GM21360 (cell line): ENCODE measurements at regions not wholly inside any gene's neighbourhood (a gene's known extent, or its start where the extent isn't known, plus 50 kb on each side); places are given as distances from the start of the nearest gene placed in this dataset.
"Not testable (repeated sequence)": the region's sequence is repeated elsewhere in the genome, so short reads cannot be mapped to it uniquely, and the experiment has no call there.

ENCODE experiments used
- ATAC-seq: cut with Tn5 transposase; IDR thresholded peaks from one replicate; pipeline ENCODE4 v1.9.1; 2021; ENCODE audit warnings: mild to moderate bottlenecking, moderate library complexity; ENCODE audit not compliant: unreplicated experiment

DNA sequence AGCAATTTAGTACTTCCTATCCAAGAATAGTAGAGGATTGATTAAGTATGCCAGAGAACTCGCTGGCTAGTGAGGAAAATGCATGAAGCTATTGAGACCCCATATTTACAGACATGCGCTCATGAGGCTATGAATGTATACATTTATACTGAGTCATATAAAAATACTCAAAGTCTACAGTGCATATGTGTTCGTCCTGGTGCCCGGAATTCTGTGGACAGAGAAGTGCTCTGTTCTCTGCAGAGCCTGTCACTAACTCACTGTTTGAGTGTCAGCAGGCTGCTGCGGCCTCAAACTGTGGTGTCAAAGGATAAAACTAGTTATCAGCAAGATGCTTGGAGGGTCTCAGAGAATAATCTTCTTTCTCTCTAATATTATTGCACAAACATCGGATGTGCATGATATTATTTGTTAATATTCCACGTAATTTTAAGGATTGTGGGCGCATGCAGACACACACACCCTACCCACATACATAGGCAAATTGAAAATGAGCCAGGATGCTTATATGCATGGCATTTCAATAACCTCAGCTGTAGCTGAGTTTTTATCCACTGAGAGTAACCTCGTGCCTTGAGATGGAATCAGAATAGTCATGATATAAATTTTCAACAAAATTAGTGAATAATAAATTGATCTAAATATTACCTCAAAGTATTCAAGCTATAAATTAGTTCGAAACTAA, 50.0 kb upstream of the TSC22D2 start:
- no peak for ATAC-seq

DNA sequence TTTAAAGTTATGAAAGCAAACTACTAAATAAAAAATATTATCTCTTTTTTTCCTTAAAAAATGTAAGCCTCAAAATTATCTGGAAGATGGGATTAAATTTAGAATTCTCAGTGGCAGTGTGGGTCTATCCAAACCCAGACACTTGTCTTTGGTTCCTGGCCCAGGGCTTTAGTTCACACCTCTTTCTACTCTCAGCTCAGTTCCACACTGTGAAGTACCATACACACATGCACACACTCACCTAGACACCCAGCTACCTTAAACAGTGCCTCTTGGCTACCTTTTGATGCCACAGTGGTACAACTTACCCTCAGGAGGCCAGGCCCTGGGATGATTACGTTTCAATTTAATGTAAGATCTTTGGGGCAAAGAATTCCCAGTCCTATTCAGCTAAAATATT, 51.0 kb upstream of the TSC22D2 start:
- no peak for ATAC-seq

DNA sequence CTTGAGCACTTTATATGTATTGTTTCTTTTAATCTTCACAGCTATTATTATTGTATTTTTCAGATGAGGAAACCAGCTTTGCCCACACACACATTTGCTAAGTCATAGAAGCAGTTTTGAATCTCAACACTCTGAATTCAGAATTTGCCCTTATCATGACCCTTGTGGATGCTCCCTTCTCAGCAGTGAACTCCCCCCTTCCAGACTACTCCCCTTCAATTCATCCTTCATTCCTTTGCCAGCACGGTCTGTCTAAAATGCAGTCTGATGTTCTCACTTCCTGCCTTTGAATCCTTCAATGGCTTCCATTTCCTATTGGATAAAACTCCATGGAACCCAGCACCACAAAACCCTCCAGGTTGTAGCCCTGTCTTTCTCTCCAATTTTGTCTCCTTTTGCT, 52.5 kb upstream of the TSC22D2 start:
- no peak for ATAC-seq

DNA sequence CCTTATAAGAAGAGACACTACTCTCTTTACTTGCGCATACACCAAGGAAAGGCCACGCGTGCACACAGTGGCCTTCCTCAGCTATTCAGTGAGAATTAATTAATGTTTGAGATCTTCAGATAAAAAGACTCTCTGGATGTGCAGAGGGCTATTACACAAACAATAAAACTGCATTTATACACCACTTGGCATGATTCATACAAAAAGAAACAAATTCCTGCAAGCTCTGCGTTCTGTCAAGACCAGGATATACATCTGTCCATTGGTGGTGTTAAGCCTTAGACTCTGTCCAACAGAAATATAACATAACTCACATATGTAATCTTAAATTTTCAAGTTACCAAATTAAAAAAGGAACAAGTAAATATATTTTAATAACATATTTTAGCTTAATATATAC, 55.2 kb upstream of the TSC22D2 start:
- no peak for ATAC-seq

DNA sequence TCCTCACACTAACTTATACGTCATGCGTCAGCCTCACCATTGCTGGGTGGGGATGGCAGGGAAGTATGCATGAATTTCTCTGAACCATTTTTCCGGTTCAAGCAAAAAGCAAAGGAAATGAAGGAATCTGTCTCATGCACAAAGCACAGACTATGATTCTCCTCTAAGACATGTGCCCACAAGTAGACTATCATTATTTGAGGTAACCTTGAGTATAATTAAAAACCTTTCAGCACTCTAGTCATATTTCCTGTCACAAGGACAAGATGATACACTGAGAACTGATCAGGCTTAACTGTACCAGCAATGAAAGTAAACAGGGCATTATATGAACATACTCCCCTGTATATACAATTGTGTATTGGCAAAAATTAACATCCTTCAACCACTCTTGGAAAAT, 56.7 kb upstream of the TSC22D2 start:
- ATAC-seq: no peak

DNA sequence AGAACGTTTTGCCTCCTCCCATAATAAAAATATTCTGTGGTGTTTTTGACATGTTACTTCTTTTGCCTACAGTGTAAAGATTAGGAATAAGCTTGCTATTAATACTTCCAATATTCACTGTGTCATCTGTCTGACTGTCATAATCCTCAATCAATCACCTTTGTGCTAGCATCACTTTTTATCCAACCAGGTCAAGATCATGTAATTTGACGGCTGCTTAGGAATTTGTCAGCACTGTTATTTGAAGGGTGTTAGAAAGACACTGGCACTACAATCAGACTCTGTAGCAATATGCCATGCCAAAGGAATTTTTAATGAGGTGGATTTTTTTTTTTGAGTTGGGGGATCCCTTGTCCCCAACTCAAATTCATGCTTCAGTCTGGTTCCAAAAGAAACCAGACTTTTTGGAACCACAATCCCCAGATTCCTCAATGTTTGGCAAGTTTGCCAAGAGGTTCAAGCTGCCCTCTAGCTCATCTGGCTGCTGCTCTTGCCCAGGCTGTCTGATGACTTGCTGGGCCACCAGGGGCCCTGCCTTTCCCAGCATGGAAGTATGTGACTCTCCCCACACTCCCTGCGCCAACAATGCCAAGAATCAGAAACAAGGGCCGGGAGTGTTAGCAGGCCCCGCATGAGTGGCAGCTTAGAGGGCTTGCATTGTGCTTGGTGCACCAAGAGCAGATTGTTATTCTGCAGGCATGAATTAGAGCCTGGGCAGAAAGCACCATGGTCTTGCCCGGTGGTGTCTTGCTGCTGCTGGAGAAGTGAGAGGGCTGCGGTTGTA, 58.6 kb upstream of the TSC22D2 start:
- no peak for ATAC-seq

DNA sequence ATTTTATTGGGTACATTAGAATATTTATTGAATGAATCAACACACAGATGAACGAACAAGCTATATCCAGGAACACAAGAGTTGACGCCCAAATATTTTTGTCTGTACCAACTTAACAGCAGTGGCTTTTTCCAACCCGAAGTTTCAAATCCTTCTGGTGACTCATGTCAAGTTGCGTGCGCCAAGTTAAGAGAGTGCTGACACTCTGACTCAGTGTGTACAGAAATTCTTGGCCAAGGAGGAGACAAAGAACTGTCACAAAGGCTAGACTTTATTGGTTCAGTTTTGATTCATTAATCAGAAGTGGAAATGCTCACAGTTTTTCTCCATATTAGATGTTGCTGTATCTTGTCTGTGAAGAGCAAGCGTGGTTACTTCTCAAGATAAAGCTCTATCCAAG, 59.6 kb upstream of the TSC22D2 start:
- ATAC-seq: no peak

DNA sequence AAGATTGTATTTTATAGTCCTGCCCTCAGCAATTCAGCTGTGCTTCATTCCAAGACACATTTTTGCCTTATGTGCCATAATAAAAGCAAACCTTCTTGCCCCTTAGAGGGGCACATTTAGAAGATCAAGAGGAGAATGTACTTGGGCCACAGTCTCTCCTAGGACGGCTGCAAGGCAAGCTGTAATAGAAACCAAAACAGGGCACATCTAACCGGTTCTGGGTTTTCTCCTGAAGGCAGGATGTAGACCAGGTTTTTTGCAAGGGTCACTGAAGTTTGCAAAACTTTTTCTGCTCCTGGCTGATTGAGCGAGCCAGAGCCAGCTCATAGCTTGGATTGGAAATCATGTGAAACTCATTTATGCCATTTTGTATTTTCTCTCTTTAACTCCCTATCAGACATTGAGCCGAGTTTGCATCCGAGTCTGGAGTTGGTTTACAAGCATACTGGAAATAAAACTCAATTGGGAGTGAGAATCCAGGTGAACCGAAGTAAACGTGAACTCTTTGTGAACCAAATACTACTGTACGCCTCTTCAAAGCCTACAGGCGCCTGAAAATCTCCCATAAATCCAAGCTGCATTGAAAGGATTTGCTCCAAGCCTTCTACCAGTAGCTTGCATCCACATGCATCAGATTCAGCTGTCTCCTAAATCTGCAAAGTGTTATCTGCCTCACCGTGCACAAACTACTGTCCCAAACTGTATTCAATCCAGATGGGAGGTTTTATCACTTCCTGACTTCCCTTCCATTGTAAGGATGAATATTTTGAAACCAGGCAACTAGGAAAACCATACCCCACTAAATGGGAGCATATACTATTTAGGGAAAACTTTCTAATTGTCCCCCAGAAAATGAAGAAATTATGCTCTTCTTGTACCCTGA, 60.9 kb upstream of the TSC22D2 start:
- no peak for ATAC-seq

DNA sequence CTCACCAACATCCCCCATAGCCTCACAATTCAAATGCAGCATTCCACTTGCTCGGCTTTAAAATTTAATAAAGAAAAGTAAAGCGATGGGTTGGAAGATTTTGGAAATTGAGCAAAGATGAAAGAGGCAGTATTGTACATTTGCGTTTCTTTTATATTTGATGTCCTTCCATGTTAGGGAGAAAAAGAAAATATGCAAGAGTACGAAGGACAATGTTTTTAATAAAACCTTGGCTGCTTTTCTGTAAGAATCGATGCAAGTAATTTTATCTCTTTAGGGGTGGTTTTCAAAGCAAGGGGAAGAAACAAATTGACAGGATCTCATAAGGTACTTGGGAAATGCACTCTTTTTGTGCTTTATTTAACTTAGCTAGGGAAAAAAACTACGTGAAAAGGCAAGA, 61.8 kb upstream of the TSC22D2 start:
- ATAC-seq: no peak

DNA sequence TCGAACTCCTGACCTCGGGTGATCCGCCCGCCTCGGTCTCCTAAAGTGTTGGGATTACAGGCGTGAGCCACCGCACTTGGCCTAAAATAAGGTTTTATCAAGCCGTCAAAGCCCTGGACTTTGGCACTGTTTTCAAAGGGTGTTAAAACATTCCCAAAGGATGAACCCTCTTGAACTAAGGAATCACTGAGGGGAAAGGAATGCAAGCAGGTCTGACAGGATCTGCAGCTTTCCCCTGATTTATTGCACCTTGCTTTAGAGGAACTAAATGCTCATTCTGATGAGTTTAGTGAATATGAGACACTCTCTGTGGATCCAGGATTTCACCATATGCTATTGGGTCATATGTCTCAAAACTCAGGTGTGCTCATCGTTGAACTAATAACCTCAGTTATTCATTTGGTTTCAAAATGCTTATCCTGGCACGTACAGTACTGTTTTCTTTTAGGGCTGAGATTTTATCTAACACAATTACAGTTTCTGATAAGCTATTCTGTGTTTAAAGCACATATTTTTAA, 63.0 kb upstream of the TSC22D2 start:
- no peak for ATAC-seq

DNA sequence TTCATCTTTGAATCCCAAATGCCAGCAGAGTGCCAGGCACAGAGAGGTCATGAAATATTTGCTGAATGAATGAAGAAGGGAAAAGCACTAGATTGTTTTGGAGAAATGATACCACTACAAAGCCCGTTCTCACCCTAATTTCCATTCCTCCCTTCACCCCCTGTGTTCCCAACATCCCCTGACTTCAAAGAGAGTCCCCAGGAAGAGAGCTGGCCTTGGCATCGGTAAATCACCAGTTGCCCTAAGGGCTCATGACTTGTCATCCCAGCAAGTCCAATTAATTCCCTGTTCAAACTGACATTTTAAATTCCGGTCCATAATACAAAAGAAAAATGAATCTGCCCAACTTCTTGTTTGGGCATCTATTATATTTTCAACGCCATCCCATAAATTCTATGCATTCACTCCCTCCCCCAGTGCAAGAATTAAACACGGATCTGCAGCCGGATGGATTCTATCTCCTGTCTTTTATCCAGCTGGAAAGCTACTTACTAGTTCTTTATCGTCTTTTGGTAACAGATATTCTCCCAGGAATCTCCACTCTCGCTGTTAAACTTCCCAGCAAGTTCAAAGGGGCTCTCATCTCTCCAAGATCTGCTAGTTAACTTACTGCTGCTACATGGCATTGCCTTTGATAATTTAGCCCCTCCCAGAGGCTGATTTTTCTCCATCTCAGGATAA, 63.9 kb upstream of the TSC22D2 start:
- ATAC-seq: no peak

DNA sequence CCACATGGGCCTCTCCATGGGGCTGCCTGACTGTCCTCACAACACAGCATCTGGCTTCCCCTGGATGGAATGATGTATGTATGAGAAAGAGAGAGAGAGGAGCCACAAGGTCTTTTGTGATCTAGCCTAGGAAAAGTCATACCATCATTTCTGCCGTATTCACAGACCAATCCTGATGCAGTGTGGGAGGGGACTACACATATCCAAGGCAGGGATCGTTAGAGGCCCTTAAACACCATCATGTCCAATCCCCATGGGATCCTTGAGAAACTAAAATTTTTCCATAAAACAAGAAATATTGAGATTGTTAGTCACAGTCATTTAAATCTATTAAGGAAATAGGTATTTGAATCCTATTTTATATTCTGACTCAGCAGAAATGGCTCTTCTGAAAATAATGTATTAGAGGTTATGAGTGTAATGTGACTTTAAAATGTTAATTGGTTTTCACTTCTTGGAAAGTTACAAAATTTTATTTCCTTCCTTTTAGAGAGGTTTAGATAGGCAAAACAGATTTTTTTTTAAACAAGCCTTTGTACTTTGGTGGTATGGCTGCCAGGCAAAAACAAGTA, 65.1 kb upstream of the TSC22D2 start:
- no peak for ATAC-seq

DNA sequence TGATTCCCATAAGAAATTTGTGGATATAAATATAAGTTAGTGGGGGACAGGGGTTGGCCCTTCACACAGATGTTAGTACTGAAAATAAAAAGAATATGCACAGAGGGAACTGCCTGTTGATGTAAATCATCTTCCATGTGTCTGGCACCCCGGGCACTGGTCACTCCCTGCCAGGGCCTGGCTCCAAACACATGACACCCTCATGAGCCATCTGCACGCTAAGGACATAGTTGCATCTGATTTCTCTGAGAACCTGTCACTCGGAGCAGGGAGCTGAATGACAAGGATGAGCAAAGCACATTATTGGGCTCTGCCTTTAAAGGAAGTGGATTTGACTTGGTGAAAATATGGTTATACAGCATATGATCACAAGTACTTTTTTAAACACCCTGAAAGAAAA, 66.2 kb upstream of the TSC22D2 start:
- ATAC-seq: no peak

DNA sequence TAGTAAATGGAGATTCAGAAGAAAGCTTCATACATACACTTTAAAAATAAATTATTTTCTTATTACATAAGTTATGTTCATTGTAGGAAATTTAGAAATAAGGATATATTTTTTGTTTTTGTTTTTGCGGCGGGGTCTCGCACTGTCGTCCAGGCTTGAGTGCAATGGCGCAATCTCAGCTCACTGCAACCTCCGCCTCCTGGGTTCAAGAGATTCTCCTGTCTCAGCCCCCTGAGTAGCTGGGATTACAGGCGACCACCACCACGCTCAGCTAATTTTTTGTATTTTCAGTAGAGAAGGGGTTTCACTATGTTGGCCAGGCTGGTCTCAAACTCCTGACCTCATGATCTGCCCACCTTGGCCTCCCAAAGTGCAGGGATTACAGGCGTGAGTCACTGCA, 71.7 kb upstream of the TSC22D2 start:
- ATAC-seq: not testable (repeated sequence)

DNA sequence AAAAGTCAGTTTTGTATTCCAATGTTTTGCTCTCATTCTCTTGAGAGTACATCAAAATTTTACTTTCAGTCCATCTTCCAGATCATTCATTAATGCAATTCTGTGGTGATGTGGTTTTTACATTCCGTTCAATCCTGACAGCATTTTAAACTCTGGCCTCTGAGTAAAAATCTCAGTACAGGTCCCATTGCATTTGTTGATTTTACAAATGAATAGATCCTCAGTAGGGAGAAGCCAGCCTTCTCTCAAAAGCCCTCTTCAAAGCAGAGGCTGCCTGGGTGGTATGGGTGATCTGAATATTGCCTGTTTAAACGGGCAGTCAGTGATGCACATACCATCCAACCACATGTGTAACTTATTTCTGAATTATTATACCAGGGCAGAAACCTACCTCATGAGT, 72.5 kb upstream of the TSC22D2 start:
- ATAC-seq: no peak

DNA sequence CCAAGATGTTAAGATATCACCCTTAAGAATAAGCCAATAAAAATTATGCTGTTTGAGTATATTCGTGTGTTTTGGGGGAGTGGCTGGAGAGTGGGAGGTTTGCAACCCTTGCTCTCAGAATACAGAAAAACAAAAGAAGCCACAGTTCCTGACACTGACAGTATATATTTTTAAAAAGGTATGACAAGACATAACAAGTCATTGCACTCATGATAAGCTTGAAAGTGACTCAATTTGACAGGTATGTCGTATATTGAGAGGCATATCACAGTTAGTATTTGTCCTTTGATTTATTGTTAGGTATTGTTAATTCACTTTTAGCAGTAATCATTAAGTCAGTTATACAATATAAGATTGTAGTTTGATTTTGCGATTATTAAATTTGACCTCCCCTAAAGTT, 73.1 kb upstream of the TSC22D2 start:
- no peak for ATAC-seq

DNA sequence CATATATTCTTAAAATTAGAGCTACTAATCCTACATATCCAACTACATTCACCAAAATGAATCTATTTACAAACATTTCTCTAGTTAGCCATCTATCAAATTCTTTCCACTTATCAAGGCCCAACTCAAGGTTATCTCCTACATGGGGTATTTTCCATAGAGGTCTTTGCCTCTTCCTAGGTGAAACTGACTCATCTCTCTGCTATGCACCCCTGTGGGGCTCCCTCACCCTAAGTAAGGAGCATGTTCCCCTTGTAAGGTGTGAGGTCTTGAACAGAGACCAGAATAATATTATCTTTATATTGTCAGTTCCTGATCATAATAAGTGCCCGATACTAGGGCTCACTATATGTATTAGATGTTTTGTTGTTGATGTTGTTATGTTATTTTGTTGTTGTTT, 74.6 kb upstream of the TSC22D2 start:
- ATAC-seq: no peak

DNA sequence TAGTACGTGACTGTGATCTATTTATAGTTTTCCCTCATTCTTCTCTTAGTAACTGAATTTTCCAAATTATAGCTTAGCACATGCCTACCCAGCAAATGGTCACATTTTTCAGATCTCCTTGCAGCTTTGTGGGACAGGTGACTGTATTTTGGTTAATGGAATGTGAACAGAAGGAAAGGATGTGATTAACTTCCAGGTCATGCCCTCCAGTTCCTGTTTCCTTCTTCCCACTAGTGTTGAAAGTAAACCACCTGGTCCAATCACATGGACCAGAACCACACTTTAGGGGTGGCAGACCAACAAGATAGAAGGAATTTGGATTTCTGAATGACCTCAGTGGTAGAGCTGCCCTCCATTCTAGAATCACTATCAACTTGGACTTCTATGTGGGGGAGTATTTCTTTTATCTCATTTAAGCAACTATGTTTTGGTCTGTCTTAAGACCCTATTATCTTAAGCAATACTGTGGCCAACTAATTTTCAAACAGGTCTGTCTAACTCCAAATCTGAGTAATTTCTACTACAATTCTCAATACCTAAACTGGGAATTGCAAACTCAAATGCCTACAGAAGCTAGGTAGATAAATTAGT, 76.0 kb upstream of the TSC22D2 start:
- no peak for ATAC-seq

DNA sequence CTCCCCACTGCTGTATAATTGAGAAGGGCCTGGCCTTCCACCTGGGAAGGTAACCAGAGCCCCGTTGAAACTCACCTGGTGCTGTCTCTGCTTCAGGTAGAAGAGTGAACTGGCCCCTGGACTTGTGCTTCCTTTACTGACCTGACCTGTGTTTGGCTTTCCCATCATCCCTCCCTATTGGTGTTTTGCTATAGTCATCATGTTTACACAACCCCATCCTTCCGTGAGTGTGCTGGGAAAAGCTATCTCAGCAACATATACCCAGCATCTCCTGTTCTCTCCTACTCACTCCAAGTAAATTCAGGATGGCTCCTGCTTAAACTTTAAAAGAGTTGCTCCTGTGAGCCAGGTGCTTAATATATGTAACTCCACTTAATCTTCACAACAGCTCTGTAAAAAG, 77.2 kb upstream of the TSC22D2 start:
- ATAC-seq: no peak

DNA sequence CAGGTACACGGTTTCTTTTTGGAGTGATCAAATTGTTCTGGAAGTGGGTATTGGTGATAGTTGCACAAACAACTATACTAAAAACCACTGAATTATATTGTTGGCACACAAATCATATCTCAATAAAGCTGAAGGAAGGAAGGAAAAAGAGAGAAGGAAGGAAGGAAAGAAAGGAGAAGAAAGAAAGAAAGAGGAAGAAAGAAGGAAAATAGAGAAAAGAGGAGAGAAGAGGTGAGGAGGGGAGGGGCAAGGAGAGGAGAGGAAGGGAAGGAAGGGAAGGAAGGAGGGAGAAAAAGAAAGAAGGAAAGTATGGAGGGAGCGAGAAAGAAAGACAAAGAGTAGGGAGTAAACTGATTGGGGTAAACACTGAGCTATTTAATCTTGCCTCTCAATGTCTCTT, 77.9 kb upstream of the TSC22D2 start:
- ATAC-seq: no peak
